ENCODE measurements at regions not wholly inside any gene's neighbourhood (a gene's known extent, or its start where the extent isn't known, plus 50 kb on each side); places are given as distances from the start of the nearest gene placed in this dataset.

DNA sequence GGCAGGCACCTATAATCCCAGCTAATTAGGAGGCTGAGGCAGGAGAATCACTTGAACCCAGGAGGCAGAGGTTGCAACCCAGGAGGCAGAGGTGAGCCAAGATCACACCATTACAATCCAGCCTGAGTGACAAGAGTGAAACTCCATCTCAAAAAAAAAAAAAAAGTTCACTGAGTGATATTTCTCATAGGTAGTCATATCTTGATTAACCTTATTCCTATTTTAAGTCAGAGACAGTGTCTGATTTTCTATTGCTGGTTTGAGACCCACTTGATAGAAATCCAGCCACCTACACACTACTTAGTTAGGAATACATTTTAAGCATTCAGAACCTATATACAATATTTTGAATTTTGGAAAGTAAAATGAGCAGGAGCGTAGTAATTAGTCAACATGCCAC is 357.4 kb upstream of the ADGRL2 start:
- TF ChIP-seq, protein P1, sequence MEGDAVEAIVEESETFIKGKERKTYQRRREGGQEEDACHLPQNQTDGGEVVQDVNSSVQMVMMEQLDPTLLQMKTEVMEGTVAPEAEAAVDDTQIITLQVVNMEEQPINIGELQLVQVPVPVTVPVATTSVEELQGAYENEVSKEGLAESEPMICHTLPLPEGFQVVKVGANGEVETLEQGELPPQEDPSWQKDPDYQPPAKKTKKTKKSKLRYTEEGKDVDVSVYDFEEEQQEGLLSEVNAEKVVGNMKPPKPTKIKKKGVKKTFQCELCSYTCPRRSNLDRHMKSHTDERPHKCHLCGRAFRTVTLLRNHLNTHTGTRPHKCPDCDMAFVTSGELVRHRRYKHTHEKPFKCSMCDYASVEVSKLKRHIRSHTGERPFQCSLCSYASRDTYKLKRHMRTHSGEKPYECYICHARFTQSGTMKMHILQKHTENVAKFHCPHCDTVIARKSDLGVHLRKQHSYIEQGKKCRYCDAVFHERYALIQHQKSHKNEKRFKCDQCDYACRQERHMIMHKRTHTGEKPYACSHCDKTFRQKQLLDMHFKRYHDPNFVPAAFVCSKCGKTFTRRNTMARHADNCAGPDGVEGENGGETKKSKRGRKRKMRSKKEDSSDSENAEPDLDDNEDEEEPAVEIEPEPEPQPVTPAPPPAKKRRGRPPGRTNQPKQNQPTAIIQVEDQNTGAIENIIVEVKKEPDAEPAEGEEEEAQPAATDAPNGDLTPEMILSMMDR (IDR thresholded peaks at IDR 0.05), result no peak
- no peak for TF ChIP-seq POLR2A (IDR thresholded peaks at IDR 0.05)

Measured in adrenal gland (tissue), 5 donors.